ENCODE measurements at regions not wholly inside any gene's neighbourhood (a gene's known extent, or its start where the extent isn't known, plus 50 kb on each side); places are given as distances from the start of the nearest gene placed in this dataset.

GRCh38 chr12:116347265-116347664 is 69.8 kb upstream of the MED13L start:
- intact Hi-C loops (cut with micrococcal nuclease; ENCODE audit: unreplicated experiment): no loop called here
- Histone ChIP-seq H3K4me1 (no peaks in the 10 kb centered on the region), H3K4me3 (ENCODE audit: low read depth, low read length) (no peak overlapping the region), H3K27me3 (replicated peaks; ENCODE audit: control insufficient read depth, insufficient read depth, low read length) (no peaks in the 10 kb centered on the region), H3K9me3 (no peaks in the 10 kb centered on the region), H3K36me3 (ENCODE audit: control insufficient read depth, insufficient read depth, low read length) (no peaks in the 10 kb centered on the region)
- Mint-ChIP-seq H3K27me3 (ENCODE audit: insufficient read depth, unreplicated experiment) (no peaks in the 10 kb centered on the region), H3K36me3 (ENCODE audit: insufficient read depth, unreplicated experiment) (no peaks in the 10 kb centered on the region), H3K4me3 (ENCODE audit: unreplicated experiment) (no peak overlapping the region), H3K4me1 (ENCODE audit: low read depth, unreplicated experiment) (peaks cover 37% of the 10 kb centered on the region), H3K9me3 (ENCODE audit: unreplicated experiment) (no peaks in the 10 kb centered on the region), H3K27ac (ENCODE audit: unreplicated experiment) (no peak overlapping the region)
- DNase-seq: no peak
- no TSS peak for BruUV-seq (replicated peaks)
- CTCF ChIA-PET: no interaction called here
- POLR2A ChIA-PET: no interaction called here
- TF ChIP-seq CTCF (IDR thresholded peaks at IDR 0.05; ENCODE audit: insufficient read depth in 1 of 2, low read depth in 1 of 2, low read length in 1 of 2, severe bottlenecking in 1 of 2, unreplicated experiment in 1 of 2): no peak

- CTCF ChIA-PET: no interaction called here
- no peak overlapping the region for H3K4me3 Mint-ChIP-seq (ENCODE audit: unreplicated experiment)
- no peak for DNase-seq
- Histone ChIP-seq H3K9me3 (no peaks in the 10 kb centered on the region), H3K36me3 (ENCODE audit: control insufficient read depth, insufficient read depth, low read length) (no peaks in the 10 kb centered on the region), H3K27me3 (replicated peaks; ENCODE audit: control insufficient read depth, insufficient read depth, low read length) (no peaks in the 10 kb centered on the region), H3K4me1 (no peaks in the 10 kb centered on the region), H3K4me3 (ENCODE audit: low read depth, low read length) (no peak overlapping the region)
- no peaks in the 10 kb centered on the region for H3K9me3 Mint-ChIP-seq (ENCODE audit: unreplicated experiment)
- H3K4me1 Mint-ChIP-seq (ENCODE audit: low read depth, unreplicated experiment): peaks cover 22% of the 10 kb centered on the region
- H3K27me3 Mint-ChIP-seq (ENCODE audit: insufficient read depth, unreplicated experiment): no peaks in the 10 kb centered on the region
- no peaks in the 10 kb centered on the region for H3K36me3 Mint-ChIP-seq (ENCODE audit: insufficient read depth, unreplicated experiment)
- POLR2A ChIA-PET: interaction anchor here (0.5 kb wide), 1 partner anchor 60 kb away, joined by 8 read pairs; no protein-coding TSS in a partner anchor
- no TSS peak for BruUV-seq (replicated peaks)
- no peak overlapping the region for H3K27ac Mint-ChIP-seq (ENCODE audit: unreplicated experiment)
- intact Hi-C loops (cut with micrococcal nuclease; ENCODE audit: unreplicated experiment): no loop called here
- TF ChIP-seq CTCF (IDR thresholded peaks at IDR 0.05; ENCODE audit: insufficient read depth in 1 of 2, low read depth in 1 of 2, low read length in 1 of 2, severe bottlenecking in 1 of 2, unreplicated experiment in 1 of 2): no peak
These were observed 74.9 kb upstream of the MED13L start for GRCh38 chr12:116352315-116352835.

GRCh38 chr12:116353958-116354357 is 76.5 kb upstream of the MED13L start:
- H3K36me3 Mint-ChIP-seq (ENCODE audit: insufficient read depth, unreplicated experiment): peaks cover 5% of the 10 kb centered on the region
- no peak overlapping the region for H3K27ac Mint-ChIP-seq (ENCODE audit: unreplicated experiment)
- no peaks in the 10 kb centered on the region for H3K9me3 Mint-ChIP-seq (ENCODE audit: unreplicated experiment)
- no peaks in the 10 kb centered on the region for H3K36me3 ChIP-seq (ENCODE audit: control insufficient read depth, insufficient read depth, low read length)
- CTCF ChIA-PET: no interaction called here
- no peak overlapping the region for H3K4me3 Mint-ChIP-seq (ENCODE audit: unreplicated experiment)
- no peaks in the 10 kb centered on the region for H3K27me3 ChIP-seq (replicated peaks; ENCODE audit: control insufficient read depth, insufficient read depth, low read length)
- peaks cover 26% of the 10 kb centered on the region for H3K4me1 Mint-ChIP-seq (ENCODE audit: low read depth, unreplicated experiment)
- BruUV-seq (replicated peaks): no TSS peak
- POLR2A ChIA-PET: no interaction called here
- no peak overlapping the region for H3K4me3 ChIP-seq (ENCODE audit: low read depth, low read length)
- TF ChIP-seq CTCF (IDR thresholded peaks at IDR 0.05; ENCODE audit: insufficient read depth in 1 of 2, low read depth in 1 of 2, low read length in 1 of 2, severe bottlenecking in 1 of 2, unreplicated experiment in 1 of 2): no peak
- H3K4me1 ChIP-seq: peaks cover 7% of the 10 kb centered on the region
- no peaks in the 10 kb centered on the region for H3K27me3 Mint-ChIP-seq (ENCODE audit: insufficient read depth, unreplicated experiment)
- DNase-seq: no peak
- no peaks in the 10 kb centered on the region for H3K9me3 ChIP-seq
- intact Hi-C loops (cut with micrococcal nuclease; ENCODE audit: unreplicated experiment): no loop called here
